ENCODE measurements at regions not wholly inside any gene's neighbourhood (a gene's known extent, or its start where the extent isn't known, plus 50 kb on each side); places are given as distances from the start of the nearest gene placed in this dataset.

GRCh38 chr3:153089620-153090019 is 72.4 kb upstream of the RAP2B start:
- intact Hi-C loops (cut with DNase I; ENCODE audit: low total_unique reads), result no loop called here
- DNase-seq (ENCODE audit: low spot score in 2 of 2), result no peak
- H3K4me3 ChIP-seq (ENCODE audit: low read depth, poor library complexity, severe bottlenecking), result no peak overlapping the region
- TF ChIP-seq POLR2A (IDR thresholded peaks at IDR 0.05), result no peak
- no peak for TF ChIP-seq CTCF (IDR thresholded peaks at IDR 0.05)
- 88 to 91% methylated on average over 2 of the region's 2 CpGs for WGBS, 2 donors

DNA sequence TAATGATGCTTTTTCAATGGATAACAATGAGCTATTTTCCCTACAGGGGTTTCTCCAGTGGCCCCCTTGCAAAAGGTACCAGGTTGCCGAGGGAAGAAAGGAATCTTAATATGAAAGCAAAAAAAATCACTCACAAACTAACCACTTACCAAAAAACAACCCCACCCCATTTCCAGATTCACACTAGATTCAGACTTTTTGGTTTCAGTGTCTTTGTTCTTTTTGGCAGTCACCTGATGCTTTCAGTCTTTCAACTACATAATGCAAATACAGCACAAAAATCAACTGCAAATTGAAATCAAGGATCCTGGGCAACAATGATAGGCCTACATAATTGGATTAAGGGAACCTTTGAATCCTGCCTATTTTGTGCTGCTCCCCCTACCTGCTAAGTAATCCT is 71.1 kb upstream of the RAP2B start:
- intact Hi-C loops (cut with DNase I; ENCODE audit: low total_unique reads), result no loop called here
- no peak for DNase-seq (ENCODE audit: low spot score in 2 of 2)
- H3K4me3 ChIP-seq (ENCODE audit: low read depth, poor library complexity, severe bottlenecking), result no peak overlapping the region
- WGBS, 2 donors, result 78 to 89% methylated on average over 1 of the region's 1 CpG
- TF ChIP-seq CTCF (IDR thresholded peaks at IDR 0.05) (no peak), POLR2A (IDR thresholded peaks at IDR 0.05) (no peak)

DNA sequence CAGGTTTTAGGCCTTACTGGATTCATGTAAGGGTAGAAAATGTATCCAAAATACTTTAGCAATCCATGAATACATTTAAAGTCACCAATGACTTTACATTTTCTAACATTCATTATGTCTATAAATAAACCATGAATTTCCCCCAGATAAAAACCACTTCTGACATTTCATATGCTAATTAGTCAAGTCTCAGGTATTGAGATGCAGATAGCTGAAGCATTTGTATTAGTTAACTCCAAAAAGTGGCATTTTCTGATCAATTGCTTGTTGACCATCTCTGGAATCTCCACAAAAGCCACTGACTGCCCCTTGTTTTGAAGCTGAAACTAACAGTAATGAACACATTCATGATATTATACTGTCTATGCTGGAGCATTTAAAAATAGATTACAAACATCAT is 68.4 kb upstream of the RAP2B start:
- intact Hi-C loops (cut with DNase I; ENCODE audit: low total_unique reads), result no loop called here
- H3K4me3 ChIP-seq (ENCODE audit: low read depth, poor library complexity, severe bottlenecking), result no peak overlapping the region
- TF ChIP-seq POLR2A (IDR thresholded peaks at IDR 0.05), result no peak
- no peak for DNase-seq (ENCODE audit: low spot score in 2 of 2)

DNA sequence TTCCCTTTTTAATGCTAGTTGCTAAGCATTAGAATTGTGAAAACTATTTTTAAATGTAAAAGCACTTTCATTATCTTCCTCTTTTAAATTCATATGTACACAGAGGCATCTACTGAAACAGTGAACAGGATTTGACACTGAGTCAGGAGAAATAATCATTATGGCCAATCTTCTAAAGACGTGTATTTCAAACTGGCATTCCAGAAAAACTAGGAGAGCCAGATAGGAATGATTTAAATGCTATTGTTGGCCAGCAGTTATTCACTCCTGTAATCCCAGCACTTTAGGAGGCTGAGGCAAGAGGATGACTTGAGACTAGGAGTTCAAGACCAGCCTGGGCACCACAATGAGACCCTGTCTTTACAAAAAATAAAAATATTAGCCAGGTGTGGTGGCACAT is 67.6 kb upstream of the RAP2B start:
- intact Hi-C loops (cut with DNase I; ENCODE audit: low total_unique reads), result no loop called here
- no peak for DNase-seq (ENCODE audit: low spot score in 2 of 2)
- TF ChIP-seq CTCF (IDR thresholded peaks at IDR 0.05), result no peak
- no peak for TF ChIP-seq POLR2A (IDR thresholded peaks at IDR 0.05)
- H3K4me3 ChIP-seq (ENCODE audit: low read depth, poor library complexity, severe bottlenecking), result no peak overlapping the region
- WGBS, 2 donors, result 18 to 25% methylated on average over 1 of the region's 1 CpG

DNA sequence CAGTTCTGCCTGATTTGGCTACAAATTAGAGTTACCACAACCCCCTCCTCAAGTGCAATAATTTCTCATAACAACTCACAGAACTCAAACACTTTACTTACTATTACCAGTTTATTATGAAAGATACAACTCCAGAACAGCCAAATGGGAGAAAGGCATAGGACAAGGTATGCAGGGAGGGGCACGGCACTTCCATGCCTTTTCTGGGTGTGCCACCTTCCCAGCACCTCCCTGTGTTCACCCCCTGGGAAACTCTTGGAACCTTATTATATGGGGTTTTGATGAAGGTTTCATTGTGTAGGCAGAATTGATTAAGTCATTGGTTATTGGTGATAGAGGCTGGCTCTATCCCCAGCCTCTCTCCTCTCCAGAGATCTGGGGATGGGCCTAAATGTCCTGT is 66.6 kb upstream of the RAP2B start:
- no peak for TF ChIP-seq CTCF (IDR thresholded peaks at IDR 0.05)
- no peak for TF ChIP-seq POLR2A (IDR thresholded peaks at IDR 0.05)
- DNase-seq (ENCODE audit: low spot score in 2 of 2), result no peak
- WGBS, 2 donors, result 73 to 92% methylated on average over 1 of the region's 1 CpG
- intact Hi-C loops (cut with DNase I; ENCODE audit: low total_unique reads), result no loop called here
- no peak overlapping the region for H3K4me3 ChIP-seq (ENCODE audit: low read depth, poor library complexity, severe bottlenecking)

DNA sequence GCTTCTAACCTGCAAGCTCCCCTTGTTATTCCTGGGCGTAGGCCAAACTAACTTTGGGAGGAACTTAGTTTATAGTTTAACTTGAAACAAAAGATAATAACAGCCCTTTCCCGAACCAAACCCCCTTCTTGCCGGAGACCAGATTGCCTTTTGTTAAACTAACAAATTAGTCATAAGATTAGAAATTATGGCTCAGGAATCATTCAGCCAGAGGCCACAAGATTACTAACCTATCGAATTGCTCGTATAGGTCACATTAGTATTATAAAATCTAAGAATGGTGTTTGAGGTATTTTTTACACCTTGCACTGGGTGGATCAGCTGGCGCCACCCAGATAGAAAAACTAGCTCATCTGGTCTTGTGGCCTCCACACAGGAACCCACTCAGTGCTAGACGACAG is 65.3 kb upstream of the RAP2B start:
- 68 to 73% methylated on average over 7 of the region's 7 CpGs for WGBS, 2 donors
- no peak for DNase-seq (ENCODE audit: low spot score in 2 of 2)
- H3K4me3 ChIP-seq (ENCODE audit: low read depth, poor library complexity, severe bottlenecking), result no peak overlapping the region
- intact Hi-C loops (cut with DNase I; ENCODE audit: low total_unique reads), result no loop called here
- TF ChIP-seq POLR2A (IDR thresholded peaks at IDR 0.05) (no peak), CTCF (IDR thresholded peaks at IDR 0.05) (no peak)

All from lower leg skin (tissue), 4 donors.